BJ (cell line): ENCODE measurements at regions not wholly inside any gene's neighbourhood (a gene's known extent, or its start where the extent isn't known, plus 50 kb on each side); places are given as distances from the start of the nearest gene placed in this dataset.

Experiments used
- CTCF ChIA-PET: fragments of 350-600 bp; formaldehyde crosslinking; extraction: SDS; loops from one replicate; lab custom pipeline; 2021; ENCODE audit warnings: antibody characterized with exemption, inconsistent platforms; lab: Yijun Ruan, JAX
- POLR2A ChIA-PET: fragments of 300-600 bp; sonication (Branson Sonifier 250); formaldehyde crosslinking; extraction: SDS; loops from one replicate; lab custom pipeline; 2021; ENCODE audit warnings: antibody characterized with exemption; lab: Charles Lee
- DNase-seq: peaks from one replicate; pipeline ENCODE4 v3.0.0-alpha.2; 2011; ENCODE audit warnings: low read depth
- H3K27me3 ChIP-seq: 2 replicates; pipeline ENCODE4 v1.6.0; 2011; ENCODE audit warnings: low read length; ENCODE audit not compliant: control insufficient read depth, insufficient read depth
- H3K36me3 ChIP-seq: 2 replicates; pipeline ENCODE4 v1.5.1; 2011; ENCODE audit warnings: low read length; ENCODE audit not compliant: control insufficient read depth, insufficient read depth
- H3K4me3 ChIP-seq: 2 replicates; pipeline ENCODE4 v1.5.1; 2011; ENCODE audit warnings: low read depth, mild to moderate bottlenecking, control low read depth, low read length
- TF ChIP-seq, protein P1 (sequence below): IDR thresholded peaks from 2 replicates; pipeline ENCODE4 v1.5.1; 2011; ENCODE audit warnings: low read depth, mild to moderate bottlenecking, control low read depth, inconsistent platforms, low read length, moderate library complexity; ENCODE audit not compliant: insufficient read depth

DNA sequence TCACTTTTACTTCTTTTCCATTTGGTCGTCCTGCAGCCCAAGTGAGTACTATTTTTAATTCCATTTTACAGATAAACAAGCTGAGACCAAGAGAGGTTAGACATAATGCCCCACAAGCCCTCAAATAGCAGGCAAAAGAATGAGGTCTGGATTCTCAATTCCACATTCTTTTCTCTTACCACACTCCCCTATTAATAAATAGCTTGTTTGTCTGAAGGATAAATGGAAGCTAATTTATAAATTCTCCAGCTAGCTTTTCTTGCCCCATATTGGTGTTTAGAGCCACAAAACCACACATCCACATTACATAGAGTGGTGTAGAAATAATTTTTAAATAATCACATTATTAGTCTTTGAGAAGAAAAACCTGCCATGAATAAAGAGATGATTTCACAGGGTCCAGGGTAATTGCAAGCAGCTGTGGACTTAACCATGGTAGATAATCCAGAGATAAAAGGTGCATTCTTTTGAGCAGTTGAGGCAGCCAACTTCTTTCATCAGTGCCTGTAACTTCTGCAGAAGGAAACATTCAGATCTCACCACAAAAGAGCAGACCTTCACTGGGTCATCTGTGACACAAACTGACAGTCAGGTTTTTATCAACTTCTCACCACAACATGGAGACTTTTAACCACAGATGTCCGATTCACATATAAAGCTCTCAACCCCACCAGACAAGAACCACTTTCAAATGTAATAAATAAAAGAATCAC, 313.4 kb upstream of the STT3B start:
- ChIA-PET CTCF (interaction anchor here (1.1 kb wide), 1 partner anchor 22 kb away, joined by 3 read pairs; no protein-coding TSS in a partner anchor), POLR2A (interaction anchor here (0.7 kb wide), 1 partner anchor 1057 kb away, joined by 3 read pairs; no protein-coding TSS in a partner anchor)
- TF ChIP-seq, protein P1, sequence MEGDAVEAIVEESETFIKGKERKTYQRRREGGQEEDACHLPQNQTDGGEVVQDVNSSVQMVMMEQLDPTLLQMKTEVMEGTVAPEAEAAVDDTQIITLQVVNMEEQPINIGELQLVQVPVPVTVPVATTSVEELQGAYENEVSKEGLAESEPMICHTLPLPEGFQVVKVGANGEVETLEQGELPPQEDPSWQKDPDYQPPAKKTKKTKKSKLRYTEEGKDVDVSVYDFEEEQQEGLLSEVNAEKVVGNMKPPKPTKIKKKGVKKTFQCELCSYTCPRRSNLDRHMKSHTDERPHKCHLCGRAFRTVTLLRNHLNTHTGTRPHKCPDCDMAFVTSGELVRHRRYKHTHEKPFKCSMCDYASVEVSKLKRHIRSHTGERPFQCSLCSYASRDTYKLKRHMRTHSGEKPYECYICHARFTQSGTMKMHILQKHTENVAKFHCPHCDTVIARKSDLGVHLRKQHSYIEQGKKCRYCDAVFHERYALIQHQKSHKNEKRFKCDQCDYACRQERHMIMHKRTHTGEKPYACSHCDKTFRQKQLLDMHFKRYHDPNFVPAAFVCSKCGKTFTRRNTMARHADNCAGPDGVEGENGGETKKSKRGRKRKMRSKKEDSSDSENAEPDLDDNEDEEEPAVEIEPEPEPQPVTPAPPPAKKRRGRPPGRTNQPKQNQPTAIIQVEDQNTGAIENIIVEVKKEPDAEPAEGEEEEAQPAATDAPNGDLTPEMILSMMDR: no peak
- peak; percentile 35 for DNase-seq
- H3K36me3 ChIP-seq: no peaks in the 10 kb centered on the region
- no peaks in the 10 kb centered on the region for H3K27me3 ChIP-seq
- H3K4me3 ChIP-seq: no peak overlapping the region

DNA sequence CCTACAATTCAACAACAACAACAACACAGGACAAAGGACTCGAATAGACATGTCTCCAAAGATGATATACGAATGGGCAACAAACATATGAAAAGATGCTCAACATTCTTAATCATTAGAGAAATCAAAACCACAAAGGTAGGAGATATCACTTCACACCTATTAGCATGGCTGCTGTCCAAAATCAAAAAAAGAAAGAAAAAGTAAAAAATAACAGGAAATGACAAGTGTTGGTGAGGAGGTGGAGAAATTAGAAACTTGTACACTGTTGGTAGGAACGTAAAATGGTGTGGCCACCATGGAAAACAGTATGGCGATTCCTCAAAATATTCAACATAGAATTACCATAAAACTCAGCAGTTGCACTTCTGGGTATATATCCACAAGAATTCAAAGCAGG, 312.3 kb upstream of the STT3B start:
- CTCF ChIA-PET: no interaction called here
- H3K36me3 ChIP-seq: no peaks in the 10 kb centered on the region
- DNase-seq: no peak
- H3K27me3 ChIP-seq: no peaks in the 10 kb centered on the region
- H3K4me3 ChIP-seq: no peak overlapping the region
- TF ChIP-seq, protein P1: no peak
- POLR2A ChIA-PET: no interaction called here

DNA sequence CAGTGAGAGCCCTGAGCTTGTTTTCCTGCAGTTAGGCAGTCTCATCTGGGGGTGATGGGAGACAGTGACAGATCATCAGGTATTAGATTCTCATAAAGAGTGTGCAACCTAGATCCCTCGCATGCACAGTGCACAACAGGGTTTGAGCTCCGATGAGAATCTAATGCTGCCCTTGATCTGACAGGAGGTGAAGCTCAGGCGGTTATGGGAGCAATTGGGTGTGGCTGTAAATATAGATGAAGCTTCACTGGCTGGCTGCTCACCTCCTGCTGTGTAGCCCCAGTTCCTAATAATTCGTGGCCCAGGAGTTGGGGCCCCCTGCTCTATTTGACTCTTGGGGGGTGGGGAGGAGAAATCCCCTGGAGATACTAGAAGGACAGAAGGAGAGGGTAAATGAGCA, 309.4 kb upstream of the STT3B start:
- ChIA-PET POLR2A (no interaction called here), CTCF (no interaction called here)
- Histone ChIP-seq H3K4me3 (no peak overlapping the region), H3K27me3 (no peaks in the 10 kb centered on the region), H3K36me3 (no peaks in the 10 kb centered on the region)
- no peak for DNase-seq
- TF ChIP-seq, protein P1: no peak

DNA sequence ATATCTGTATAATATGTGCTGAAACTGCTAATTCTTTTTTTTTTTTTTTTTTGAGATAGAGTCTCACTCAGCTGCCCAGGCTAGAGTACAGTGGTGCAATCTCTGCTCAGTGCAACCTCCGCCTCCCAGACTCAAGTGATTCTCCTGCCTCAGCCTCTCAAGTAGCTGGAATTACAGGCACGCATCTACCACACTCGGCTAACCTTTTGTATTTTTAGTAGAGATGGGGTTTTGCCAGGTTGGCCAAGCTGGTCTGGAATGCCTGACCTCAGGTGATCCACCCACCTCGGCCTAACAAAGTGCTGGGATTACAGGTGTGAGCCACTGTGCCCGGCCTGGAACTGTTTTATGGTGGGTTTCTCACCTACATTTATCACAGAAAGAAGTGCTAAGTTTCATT, 307.8 kb upstream of the STT3B start:
- DNase-seq: no peak
- no peaks in the 10 kb centered on the region for H3K36me3 ChIP-seq
- H3K27me3 ChIP-seq: no peaks in the 10 kb centered on the region
- POLR2A ChIA-PET: no interaction called here
- CTCF ChIA-PET: interaction anchor here (0.6 kb wide), 1 partner anchor 86 kb away, joined by 3 read pairs; no protein-coding TSS in a partner anchor
- H3K4me3 ChIP-seq: no peak overlapping the region
- TF ChIP-seq, protein P1: no peak

DNA sequence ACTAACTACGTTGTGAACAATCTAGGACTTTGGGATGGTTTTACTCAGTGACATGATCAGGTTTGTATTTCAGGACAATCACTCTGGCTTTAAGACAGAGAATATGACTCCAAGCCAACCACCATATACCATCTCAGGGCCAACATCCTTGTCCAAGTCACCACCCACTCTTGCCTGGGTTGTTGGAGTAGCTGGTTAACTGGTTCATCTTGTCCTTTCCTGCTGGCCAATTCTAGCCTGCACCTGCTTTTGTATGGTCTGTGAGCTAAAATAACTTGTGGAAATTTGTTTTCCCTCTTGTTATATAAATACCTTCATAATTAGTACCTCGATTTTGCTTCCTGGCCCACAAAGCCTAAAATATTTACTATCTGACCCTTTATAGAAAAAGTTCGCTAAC, 306.8 kb upstream of the STT3B start:
- CTCF ChIA-PET: interaction anchor here (0.9 kb wide), 1 partner anchor 9 kb away, joined by 3 read pairs; no protein-coding TSS in a partner anchor

More for the DNA sequence above, 306.8 kb upstream of the STT3B start:
- TF ChIP-seq, protein P1: no peak
- Histone ChIP-seq H3K4me3 (no peak overlapping the region), H3K36me3 (no peaks in the 10 kb centered on the region), H3K27me3 (no peaks in the 10 kb centered on the region)
- DNase-seq: no peak
- POLR2A ChIA-PET: no interaction called here
